H1 (cell line): ENCODE measurements at regions not wholly inside any gene's neighbourhood (a gene's known extent, or its start where the extent isn't known, plus 50 kb on each side); places are given as distances from the start of the nearest gene placed in this dataset.

Experiments
- CTCF ChIA-PET: fragments of 300-600 bp; sonication (Branson Sonifier 250); formaldehyde crosslinking; loops from one replicate; lab custom pipeline; 2021; ENCODE audit not compliant: partially characterized antibody; lab: Charles Lee
- POLR2A ChIA-PET: fragments of 300-600 bp; sonication (Branson Sonifier 250); formaldehyde crosslinking; loops from one replicate; lab custom pipeline; 2021; ENCODE audit warnings: inconsistent platforms; ENCODE audit not compliant: partially characterized antibody; lab: Charles Lee
- DNase-seq, 2 experiments: peaks; one replicate each; pipeline versions ENCODE4 v3.0.0 to v3.0.0-alpha.2; 2010 to 2022; ENCODE audit warnings: low spot score in 2 of 2, low read depth in 1 of 2, mixed read lengths in 1 of 2
- FAIRE-seq: peaks from 2 replicates; lab custom pipeline; 2011; peaks lifted over from hg19 to GRCh38; lab: Jason Lieb, UNC
- H2AFZ ChIP-seq: 2 replicates; pipeline ENCODE4 v1.8.1; 2012; ENCODE audit warnings: low read length, inconsistent platforms
- H2AK5ac ChIP-seq: 2 replicates; pipeline ENCODE4 v1.6.1; 2013; ENCODE audit warnings: low read depth, low read length
- H2BK120ac ChIP-seq: replicated peaks from 2 replicates; pipeline ENCODE3; 2013; ENCODE audit warnings: low read depth, low read length, inconsistent platforms
- H2BK12ac ChIP-seq: 2 replicates; pipeline ENCODE4 v1.6.1; 2013; ENCODE audit warnings: low read depth, low read length
- H2BK15ac ChIP-seq: 2 replicates; pipeline ENCODE4 v1.6.1; 2013; ENCODE audit warnings: low read length
- H2BK20ac ChIP-seq: 2 replicates; pipeline ENCODE4 v1.6.1; 2013; ENCODE audit warnings: low read length
- H2BK5ac ChIP-seq: 2 replicates; pipeline ENCODE4 v1.6.1; 2013; ENCODE audit warnings: low read depth, low read length
- H3K14ac ChIP-seq: 2 replicates; pipeline ENCODE4 v1.6.1; 2013; ENCODE audit warnings: inconsistent platforms; ENCODE audit not compliant: insufficient read length
- H3K18ac ChIP-seq: 2 replicates; pipeline ENCODE4 v1.6.1; 2013; ENCODE audit warnings: low read length; ENCODE audit errors: extremely low read depth
- H3K23ac ChIP-seq: 2 replicates; pipeline ENCODE4 v1.6.1; 2013; ENCODE audit warnings: inconsistent platforms; ENCODE audit not compliant: insufficient read length
- H3K23me2 ChIP-seq: 2 replicates; pipeline ENCODE4 v1.6.1; 2013; ENCODE audit warnings: low read depth, low read length
- H3K27ac ChIP-seq: 2 replicates; pipeline ENCODE4 v1.6.1; 2011; ENCODE audit warnings: low read depth, low read length, inconsistent platforms
- H3K27me3 ChIP-seq, 4 experiments: replicated peaks in 1 of 4; 1 replicate in 1 of 4; 2 replicates in 3 of 4; pipeline versions ENCODE4 v1.6.1 to v1.8.1; 2011 to 2013; ENCODE audit warnings: low read length in 3 of 4, mild to moderate bottlenecking in 3 of 4, inconsistent platforms in 2 of 4, mixed read lengths in 2 of 4, moderate library complexity in 1 of 4; ENCODE audit not compliant: control insufficient read depth in 3 of 4, insufficient read depth in 3 of 4; ENCODE audit errors: extremely low read depth in 1 of 4
- H3K36me3 ChIP-seq, 4 experiments: 2 replicates each; pipeline versions ENCODE4 v1.6.1 to v1.8.1; 2011 to 2013; ENCODE audit warnings: mild to moderate bottlenecking in 4 of 4, low read length in 3 of 4, moderate library complexity in 2 of 4, control low read depth in 1 of 4, inconsistent platforms in 1 of 4; ENCODE audit not compliant: insufficient read depth in 4 of 4, control insufficient read depth in 2 of 4
- H3K4ac ChIP-seq: replicated peaks from 2 replicates; pipeline ENCODE3; 2013; ENCODE audit warnings: low read length, low read depth, mixed read lengths, inconsistent platforms; ENCODE audit not compliant: insufficient read length
- H3K4me1 ChIP-seq, 4 experiments: replicated peaks in 1 of 4; 1 replicate in 1 of 4; 2 replicates in 3 of 4; pipeline versions ENCODE4 v1.6.1 to v1.8.1; 2011 to 2013; ENCODE audit warnings: low read length in 3 of 4, inconsistent platforms in 2 of 4, mixed read lengths in 1 of 4; ENCODE audit not compliant: insufficient read depth in 4 of 4, control insufficient read depth in 3 of 4
- H3K4me2 ChIP-seq, 2 experiments: 2 replicates each; pipeline versions ENCODE4 v1.6.1 to v1.8.1; 2011 to 2013; ENCODE audit warnings: low read depth in 2 of 2, low read length in 2 of 2, control low read depth in 1 of 2, inconsistent platforms in 1 of 2, mild to moderate bottlenecking in 1 of 2; ENCODE audit not compliant: insufficient read depth in 1 of 2
- H3K4me3 ChIP-seq, 4 experiments: fragments of 200-600, 300-600 bp in 1 of 4; sonication (generic), shearing (Covaris generic), sonication (Bioruptor Twin) in 1 of 4; 2 replicates each; pipeline versions ENCODE4 v1.5.1 to v1.8.1; 2011 to 2016; ENCODE audit warnings: low read length in 4 of 4, low read depth in 3 of 4, control low read depth in 2 of 4, inconsistent platforms in 2 of 4, mild to moderate bottlenecking in 2 of 4, mixed read lengths in 1 of 4, moderate library complexity in 1 of 4; ENCODE audit not compliant: insufficient read depth in 2 of 4; ENCODE audit errors: extremely low read depth in 1 of 4
- H3K56ac ChIP-seq: replicated peaks from 2 replicates; pipeline ENCODE3; 2013; ENCODE audit warnings: low read depth, mild to moderate bottlenecking, mixed read lengths, low read length, inconsistent platforms; ENCODE audit not compliant: insufficient read length
- H3K79me1 ChIP-seq: 2 replicates; pipeline ENCODE4 v1.6.1; 2013; ENCODE audit warnings: low read depth, low read length, control low read depth
- H3K79me2 ChIP-seq, 2 experiments: 2 replicates each; pipeline versions ENCODE4 v1.6.1 to v1.8.1; 2012 to 2013; ENCODE audit warnings: low read length in 2 of 2, mild to moderate bottlenecking in 2 of 2, inconsistent platforms in 1 of 2; ENCODE audit not compliant: insufficient read depth in 2 of 2, control insufficient read depth in 1 of 2
- H3K9ac ChIP-seq, 4 experiments: replicated peaks in 1 of 4; 1 replicate in 1 of 4; 2 replicates in 3 of 4; pipeline versions ENCODE4 v1.6.1 to v1.8.1; 2011 to 2013; ENCODE audit warnings: low read depth in 3 of 4, low read length in 3 of 4, control low read depth in 2 of 4, mild to moderate bottlenecking in 2 of 4, moderate library complexity in 2 of 4, inconsistent platforms in 1 of 4; ENCODE audit errors: extremely low read depth in 1 of 4
- H3K9me3 ChIP-seq, 2 experiments: 2 replicates each; pipeline versions ENCODE4 v1.6.1 to v1.8.1; 2012 to 2013; ENCODE audit warnings: mild to moderate bottlenecking in 2 of 2, moderate library complexity in 2 of 2, control low read depth in 1 of 2, inconsistent platforms in 1 of 2, low read depth in 1 of 2, low read length in 1 of 2, mixed read lengths in 1 of 2; ENCODE audit not compliant: insufficient read depth in 2 of 2
- H4K20me1 ChIP-seq, 2 experiments: replicated peaks in 1 of 2; 2 replicates each; pipeline versions ENCODE3 to v1.8.1; 2011 to 2013; ENCODE audit warnings: inconsistent platforms in 2 of 2, low read length in 2 of 2, mild to moderate bottlenecking in 1 of 2; ENCODE audit not compliant: insufficient read depth in 2 of 2, control insufficient read depth in 1 of 2
- H4K5ac ChIP-seq: 2 replicates; pipeline ENCODE4 v1.6.1; 2013; ENCODE audit warnings: low read length, low read depth, mixed read lengths, inconsistent platforms; ENCODE audit not compliant: insufficient read length
- H4K8ac ChIP-seq: 2 replicates; pipeline ENCODE4 v1.8.0; 2013; ENCODE audit warnings: mild to moderate bottlenecking, moderate library complexity, low read length, inconsistent platforms; ENCODE audit not compliant: insufficient read depth; ENCODE audit errors: extremely low read depth
- H4K91ac ChIP-seq: replicated peaks from 2 replicates; pipeline ENCODE3; 2013; ENCODE audit warnings: low read length, mixed read lengths, inconsistent platforms; ENCODE audit not compliant: insufficient read length
- KDM5A ChIP-seq: fragments of 200-600 bp; IDR thresholded peaks from 2 replicates; pipeline ENCODE4 v1.7.1; 2012; ENCODE audit warnings: mild to moderate bottlenecking, low read length, inconsistent platforms, mixed read lengths
- POU5F1 ChIP-seq: IDR thresholded peaks from 2 replicates; pipeline ENCODE4 v1.6.1; 2011; ENCODE audit warnings: low read depth, mild to moderate bottlenecking, low read length, moderate library complexity
- RXRA ChIP-seq: IDR thresholded peaks from 2 replicates; pipeline ENCODE4 v1.6.1; 2011; ENCODE audit warnings: low read depth, mild to moderate bottlenecking, low read length, moderate library complexity; ENCODE audit not compliant: insufficient read depth
- WGBS, 2 experiments: shearing (Covaris generic) in 1 of 2; methylation state at CpG; one replicate each; pipeline versions ENCODE4 v1.1.6 to v1.1.7; 2013 to 2015; ENCODE audit warnings: low lambda C conversion rate in 2 of 2, mixed read lengths in 2 of 2, inconsistent platforms in 1 of 2, low coverage in 1 of 2, missing lambda C conversion rate in 1 of 2; ENCODE audit not compliant: insufficient replicate concordance in 2 of 2, insufficient coverage in 1 of 2, insufficient read length in 1 of 2; ENCODE audit errors: extremely low coverage in 1 of 2, missing lambda C conversion rate in 1 of 2; 5-methylcytosine and 5-hydroxymethylcytosine counted together

DNA sequence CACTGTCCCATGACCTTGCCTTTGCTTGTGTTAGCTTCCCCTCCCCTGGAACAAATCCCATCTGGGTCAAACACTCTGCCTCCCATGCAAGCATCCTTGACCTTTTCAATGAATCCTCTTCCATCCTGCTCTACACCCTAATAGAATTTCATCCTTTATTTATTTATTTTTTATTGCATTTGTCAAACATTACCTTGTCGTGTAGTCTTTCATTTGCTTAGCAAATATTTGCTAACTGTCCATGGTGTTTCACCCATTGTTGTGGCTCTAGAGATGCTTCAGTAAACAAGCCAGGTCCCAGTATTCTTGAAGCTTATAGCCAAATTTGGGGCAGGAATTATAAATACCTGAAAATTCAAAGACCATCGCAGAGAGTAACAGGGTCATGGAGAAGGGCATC, 51.0 kb upstream of the MRTFB start:
- Histone ChIP-seq H3K56ac (no peak overlapping the region), H3K79me1 (no peaks in the 10 kb centered on the region), H2BK5ac (no peak overlapping the region), H3K27ac (no peak overlapping the region), H2BK15ac (no peak overlapping the region), H3K9me3 (no peaks in the 10 kb centered on the region), H2BK12ac (no peak overlapping the region), H3K4me1 (peaks cover 0 to 5% (median 0%) of the 10 kb centered on the region in 4 experiments; a peak in 1 of 7 replicates), H2BK120ac (no peak overlapping the region), H3K4me2 (no peak overlapping the region), H3K23me2 (no peaks in the 10 kb centered on the region), H2AFZ (no peak overlapping the region), H2BK20ac (no peak overlapping the region), H4K5ac (no peak overlapping the region), H3K9ac (no peak overlapping the region), H3K36me3 (no peaks in the 10 kb centered on the region), H2AK5ac (no peak overlapping the region), H3K23ac (no peak overlapping the region), H4K91ac (no peak overlapping the region), H3K79me2 (no peaks in the 10 kb centered on the region), H3K4me3 (no peak overlapping the region), H3K14ac (no peak overlapping the region), H3K18ac (no peak overlapping the region), H4K8ac (no peak overlapping the region), H3K4ac (no peak overlapping the region), H3K27me3 (no peaks in the 10 kb centered on the region), H4K20me1 (no peaks in the 10 kb centered on the region)
- DNase-seq (no peak), FAIRE-seq (no peak)
- TF ChIP-seq RXRA: no peak
- no peak for TF ChIP-seq KDM5A
- TF ChIP-seq POU5F1: no peak
- POLR2A ChIA-PET: no interaction called here
- CTCF ChIA-PET: interaction anchor here (0.8 to 3.5 kb wide), 4 partner anchors 11 to 51 kb away, joined by 3 to 11 read pairs (median 6); no protein-coding TSS in a partner anchor
- 94% methylated on average over 2 of the region's 2 CpGs; no CpG with 5 or more reads in 1 of the 2 experiments for WGBS, 2 experiments
